Ascending aorta (tissue), 2 donors: ENCODE measurements at regions not wholly inside any gene's neighbourhood (a gene's known extent, or its start where the extent isn't known, plus 50 kb on each side); places are given as distances from the start of the nearest gene placed in this dataset.

Source experiments
- DNase-seq, 2 donors: peaks; one replicate each; pipeline ENCODE4 v3.0.0-alpha.2; 2019; ENCODE audit warnings: low spot score in 2 of 2
- H3K27ac ChIP-seq, 2 donors: fragments of 200-600 bp; sonication (generic); one replicate each; pipeline ENCODE4 v1.5.1; 2016 to 2017; ENCODE audit warnings: mild to moderate bottlenecking in 1 of 2
- H3K27me3 ChIP-seq: fragments of 200-600 bp; sonication (generic); one replicate; pipeline ENCODE4 v1.5.1; 2017
- H3K36me3 ChIP-seq, 2 donors: fragments of 200-600 bp; sonication (generic); one replicate each; pipeline ENCODE4 v1.5.1; 2016
- H3K4me1 ChIP-seq, 2 donors: fragments of 200-600 bp; sonication (generic); one replicate each; pipeline ENCODE4 v1.5.1; 2016 to 2017; ENCODE audit warnings: mild to moderate bottlenecking in 1 of 2
- H3K4me3 ChIP-seq, 2 donors: fragments of 200-600 bp; sonication (generic); one replicate each; pipeline ENCODE4 v1.5.1; 2016 to 2017; ENCODE audit warnings: mild to moderate bottlenecking in 1 of 2
- H3K9me3 ChIP-seq, 2 donors: fragments of 200-600 bp; sonication (generic); one replicate each; pipeline ENCODE4 v1.5.1; 2016
- CTCF ChIP-seq, 3 experiments: fragments of 200-600 bp in 2 of 3; fragments of 450-650 bp in 1 of 3; sonication (generic) in 2 of 3; IDR thresholded peaks; one replicate each; pipeline ENCODE4 v1.5.1; 2016 to 2019; ENCODE audit warnings: antibody characterized with exemption in 3 of 3, mild to moderate bottlenecking in 1 of 3, moderate library complexity in 1 of 3
- intact Hi-C: fragments of 100-400 bp; cut with DNase I; formaldehyde crosslinking; loops from one replicate; pipeline ENCODE4 v1.15.1; 2023

- intact Hi-C loops, result no loop called here
Observed at GRCh38 chr13:83563499-83563898, 318.8 kb downstream of the SLITRK1 start.

DNA sequence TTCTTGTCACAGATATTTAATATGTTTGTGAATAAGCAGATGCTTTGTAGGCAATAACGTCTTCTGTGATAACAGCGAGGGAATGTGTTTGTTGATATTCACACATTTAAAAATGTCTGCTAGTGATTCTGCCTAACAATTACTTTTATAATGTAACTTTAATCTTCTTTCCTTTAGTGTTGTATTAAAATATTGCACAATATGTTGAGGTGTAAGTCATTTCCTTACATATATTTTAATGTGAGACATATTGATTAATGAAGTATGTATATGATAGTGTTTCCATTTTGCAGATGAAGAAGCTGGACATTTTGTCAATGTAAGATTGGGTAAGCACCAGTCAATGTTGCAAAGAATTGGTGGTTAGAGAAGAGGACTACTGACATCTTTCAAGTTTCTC, 324.4 kb downstream of the SLITRK1 start:
- Histone ChIP-seq H3K36me3 (no peaks in the 10 kb centered on the region), H3K4me3 (no peak overlapping the region), H3K27ac (no peak overlapping the region), H3K27me3 (no peaks in the 10 kb centered on the region), H3K9me3 (no peaks in the 10 kb centered on the region), H3K4me1 (no peaks in the 10 kb centered on the region)
- no peak for TF ChIP-seq CTCF (IDR thresholded peaks at IDR 0.05)
- no peak for DNase-seq
- intact Hi-C loops, result no loop called here

More at GRCh38 chr13:83563499-83563898, 318.8 kb downstream of the SLITRK1 start:
- TF ChIP-seq CTCF (IDR thresholded peaks at IDR 0.05), result no peak
- H3K27me3 ChIP-seq, result no peaks in the 10 kb centered on the region
- H3K4me1 ChIP-seq, result no peaks in the 10 kb centered on the region
- H3K27ac ChIP-seq, result no peak overlapping the region
- H3K4me3 ChIP-seq, result no peak overlapping the region
- H3K36me3 ChIP-seq, result no peaks in the 10 kb centered on the region
- DNase-seq, result no peak
- no peaks in the 10 kb centered on the region for H3K9me3 ChIP-seq

- H3K27ac ChIP-seq, result no peak overlapping the region
- no peak overlapping the region for H3K4me3 ChIP-seq
- DNase-seq, result no peak
- TF ChIP-seq CTCF (IDR thresholded peaks at IDR 0.05), result no peak
- intact Hi-C loops, result no loop called here
- no peaks in the 10 kb centered on the region for H3K27me3 ChIP-seq
- no peaks in the 10 kb centered on the region for H3K36me3 ChIP-seq
- peaks cover 0 to 4% of the 10 kb centered on the region in 2 donors for H3K9me3 ChIP-seq
- no peaks in the 10 kb centered on the region for H3K4me1 ChIP-seq
Observed at GRCh38 chr13:83549671-83550070, 332.6 kb downstream of the SLITRK1 start.

- intact Hi-C loops, result no loop called here
- Histone ChIP-seq H3K9me3 (peaks cover 0 to 4% of the 10 kb centered on the region in 2 donors), H3K36me3 (no peaks in the 10 kb centered on the region), H3K4me1 (no peaks in the 10 kb centered on the region), H3K4me3 (no peak overlapping the region), H3K27me3 (no peaks in the 10 kb centered on the region), H3K27ac (no peak overlapping the region)
- no peak for DNase-seq
- no peak for TF ChIP-seq CTCF (IDR thresholded peaks at IDR 0.05)
Observed at GRCh38 chr13:83547043-83547442, 335.2 kb downstream of the SLITRK1 start.

GRCh38 chr13:83546476-83546875, 335.8 kb downstream of the SLITRK1 start:
- DNase-seq, result no peak
- H3K27me3 ChIP-seq, result no peaks in the 10 kb centered on the region
- intact Hi-C loops, result no loop called here
- no peak overlapping the region for H3K4me3 ChIP-seq
- peaks cover 0 to 4% of the 10 kb centered on the region in 2 donors for H3K9me3 ChIP-seq
- H3K4me1 ChIP-seq, result no peaks in the 10 kb centered on the region
- TF ChIP-seq CTCF (IDR thresholded peaks at IDR 0.05), result no peak
- H3K36me3 ChIP-seq, result no peaks in the 10 kb centered on the region
- no peak overlapping the region for H3K27ac ChIP-seq

DNA sequence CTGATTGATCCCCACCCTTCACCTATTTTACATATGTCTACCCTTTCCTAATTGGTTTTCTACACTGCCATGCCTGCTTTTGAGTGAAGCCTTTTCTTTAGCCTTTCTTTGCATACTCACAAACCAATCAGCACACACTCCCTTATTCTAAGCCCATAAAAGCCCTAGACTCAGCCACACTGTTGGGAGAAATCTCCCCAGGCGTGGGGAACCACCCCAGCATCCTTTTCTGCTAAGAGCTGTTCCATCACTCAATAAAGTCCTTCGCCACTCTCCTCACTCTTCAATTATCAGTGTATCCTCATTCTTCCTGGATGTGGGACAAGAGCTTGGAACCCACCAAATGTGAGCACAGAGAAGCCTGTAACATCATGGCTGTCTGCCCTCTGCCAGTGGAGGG, 343.6 kb downstream of the SLITRK1 start:
- intact Hi-C loops, result no loop called here
- no peak for TF ChIP-seq CTCF (IDR thresholded peaks at IDR 0.05)
- H3K27ac ChIP-seq, result no peak overlapping the region

More for the DNA sequence above, 343.6 kb downstream of the SLITRK1 start:
- H3K4me3 ChIP-seq, result no peak overlapping the region
- H3K9me3 ChIP-seq, result no peaks in the 10 kb centered on the region
- DNase-seq, result no peak
- H3K27me3 ChIP-seq, result no peaks in the 10 kb centered on the region
- no peaks in the 10 kb centered on the region for H3K4me1 ChIP-seq
- H3K36me3 ChIP-seq, result no peaks in the 10 kb centered on the region
